HepG2 (cell line): ENCODE measurements at regions not wholly inside any gene's neighbourhood (a gene's known extent, or its start where the extent isn't known, plus 50 kb on each side); places are given as distances from the start of the nearest gene placed in this dataset.

Source experiments
- ATAC-seq: fragments of 200-7000 bp; cut with Tn5 transposase; 3 replicates; pipeline ENCODE4 v1.9.1; 2020; ENCODE audit warnings: mild to moderate bottlenecking, moderate library complexity
- BruUV-seq: library from RNA; stranded (reverse); fragments of 400-500 nt; replicated peaks from 2 replicates; lab custom pipeline; 2021; lab: Mats Ljungman, UMichigan
- CTCF ChIA-PET: fragments of 300-600 bp; formaldehyde crosslinking; extraction: SDS; loops from one replicate; lab custom pipeline; 2021; ENCODE audit warnings: low total read pairs, inconsistent platforms, low intra/inter-chr PET ratio; lab: Yijun Ruan, JAX
- POLR2A ChIA-PET: fragments of 350-600 bp; sonication (Branson Sonifier 250); formaldehyde crosslinking; loops from one replicate; lab custom pipeline; 2020; ENCODE audit warnings: antibody characterized with exemption, inconsistent platforms; lab: Yijun Ruan, JAX
- DNase-seq: peaks from one replicate; pipeline ENCODE4 v3.0.0-alpha.2; 2015; ENCODE audit warnings: low spot score
- FAIRE-seq: peaks from 3 replicates; lab custom pipeline; 2011; peaks lifted over from hg19 to GRCh38; lab: Jason Lieb, UNC
- H2AFZ ChIP-seq: one replicate; pipeline ENCODE4 v1.6.1; 2011; ENCODE audit warnings: low read length, inconsistent platforms
- H3K27ac ChIP-seq: fragments of 300-600 bp; 3 replicates; pipeline ENCODE4 v1.8.0; 2011; ENCODE audit warnings: mixed run types, mild to moderate bottlenecking, mixed read lengths, low read length, inconsistent platforms; ENCODE audit not compliant: insufficient read depth; ENCODE audit errors: extremely low read length
- H3K27me3 ChIP-seq, 2 experiments: fragments of 200-600 bp in 1 of 2; 2 replicates in 1 of 2; 3 replicates in 1 of 2; pipeline versions ENCODE4 v1.6.0 to v1.8.0; 2011; ENCODE audit warnings: low read length in 2 of 2, mild to moderate bottlenecking in 2 of 2, moderate library complexity in 2 of 2, inconsistent platforms in 1 of 2; ENCODE audit not compliant: insufficient read depth in 2 of 2, control insufficient read depth in 1 of 2
- H3K36me3 ChIP-seq, 2 experiments: fragments of 200-600 bp in 1 of 2; replicated peaks in 1 of 2; 2 replicates in 1 of 2; 3 replicates in 1 of 2; pipeline versions ENCODE4 v1.5.1 to v1.8.0; 2011; ENCODE audit warnings: low read length in 2 of 2, inconsistent platforms in 1 of 2; ENCODE audit not compliant: insufficient read depth in 2 of 2, control insufficient read depth in 1 of 2
- H3K4me1 ChIP-seq: 2 replicates; pipeline ENCODE4 v1.5.1; 2012; ENCODE audit warnings: low read length, inconsistent platforms; ENCODE audit not compliant: insufficient read depth
- H3K4me2 ChIP-seq: 2 replicates; pipeline ENCODE4 v1.6.0; 2011; ENCODE audit warnings: low read depth, low read length, inconsistent platforms
- H3K4me3 ChIP-seq, 3 experiments: fragments of 200-600 bp in 1 of 3; sonication (generic), shearing (Covaris generic) in 1 of 3; replicated peaks in 1 of 3; 2 replicates each; pipeline ENCODE4 v1.5.1; 2011 to 2016; ENCODE audit warnings: low read length in 3 of 3, inconsistent platforms in 2 of 3, low read depth in 2 of 3, mild to moderate bottlenecking in 2 of 3, control low read depth in 1 of 3, mixed read lengths in 1 of 3; ENCODE audit not compliant: insufficient read depth in 1 of 3
- H3K79me2 ChIP-seq: one replicate; pipeline ENCODE4 v1.6.1; 2011; ENCODE audit warnings: low read length, inconsistent platforms; ENCODE audit not compliant: insufficient read depth
- H3K9ac ChIP-seq: 2 replicates; pipeline ENCODE4 v1.6.0; 2011; ENCODE audit warnings: mild to moderate bottlenecking, low read depth, low read length, inconsistent platforms; ENCODE audit not compliant: insufficient read depth
- H3K9me3 ChIP-seq: 2 replicates; pipeline ENCODE4 v1.5.1; 2012; ENCODE audit warnings: mild to moderate bottlenecking, low read length
- H4K20me1 ChIP-seq: 2 replicates; pipeline ENCODE4 v1.6.0; 2011; ENCODE audit warnings: inconsistent platforms, mild to moderate bottlenecking, low read length, moderate library complexity; ENCODE audit not compliant: insufficient read depth
- FOXO1 ChIP-seq: sonication (generic); formaldehyde crosslinking; IDR thresholded peaks from 2 replicates; pipeline ENCODE4 v1.4.0; 2020; ENCODE audit warnings: missing genetic modification reagents
- GABPA ChIP-seq, 2 experiments: IDR thresholded peaks; 2 replicates each; pipeline ENCODE4 v1.6.1; 2011 to 2016; ENCODE audit warnings: low read depth in 2 of 2, low read length in 1 of 2, missing biosample characterization in 1 of 2, missing genetic modification characterization in 1 of 2
- YY1 ChIP-seq: IDR thresholded peaks from 2 replicates; pipeline ENCODE4 v1.6.1; 2011; ENCODE audit warnings: low read length, low read depth, moderate library complexity, mild to moderate bottlenecking; ENCODE audit not compliant: insufficient read depth, insufficient replicate concordance
- ZNF280D ChIP-seq: sonication (generic); formaldehyde crosslinking; IDR thresholded peaks from 2 replicates; pipeline ENCODE4 v1.5.1; 2020; ENCODE audit warnings: mild to moderate bottlenecking, missing genetic modification reagents
- ZNF674 ChIP-seq: sonication (generic); formaldehyde crosslinking; IDR thresholded peaks from 2 replicates; pipeline ENCODE4 v1.5.0; 2020; ENCODE audit warnings: low read depth, mild to moderate bottlenecking, missing genetic modification reagents
- ZNF839 ChIP-seq: sonication (generic); formaldehyde crosslinking; IDR thresholded peaks from 2 replicates; pipeline ENCODE4 v1.4.0; 2020; ENCODE audit warnings: missing genetic modification reagents, mild to moderate bottlenecking, borderline replicate concordance
- in situ Hi-C: cut with HindIII; loops from 2 replicates; pipeline ENCODE4 v1.10.0; 2017; ENCODE audit warnings: low pct_unique_long_range_greater_than_20kb; ENCODE audit not compliant: extremely low pct_ligation_motif_present
- intact Hi-C: fragments of 100-400 bp; cut with micrococcal nuclease; formaldehyde crosslinking; loops from one replicate; pipeline ENCODE4 v1.10.0; 2022; ENCODE audit not compliant: unreplicated experiment
- TF ChIP-seq, protein P1 (sequence below): sonication (generic); formaldehyde crosslinking; IDR thresholded peaks from 2 replicates; pipeline ENCODE4 v1.8.1; 2023; ENCODE audit warnings: mild to moderate bottlenecking, missing genetic modification reagents, borderline replicate concordance

- no peak overlapping the region for H2AFZ ChIP-seq
- H3K4me1 ChIP-seq, result no peaks in the 10 kb centered on the region
- no peak overlapping the region for H3K4me3 ChIP-seq
- H4K20me1 ChIP-seq, result no peaks in the 10 kb centered on the region
- H3K9me3 ChIP-seq, result no peaks in the 10 kb centered on the region
- no peaks in the 10 kb centered on the region for H3K79me2 ChIP-seq
- POLR2A ChIA-PET, result no interaction called here
- intact Hi-C loops (no loop called here), in situ Hi-C loops (no loop called here)
- H3K4me2 ChIP-seq, result no peak overlapping the region
- no peak overlapping the region for H3K9ac ChIP-seq
- BruUV-seq, result no TSS peak
- TF ChIP-seq YY1 (no peak), FOXO1 (CRISPR knock-in tag) (no peak), GABPA (IDR thresholded peaks at IDR 0.05; ENCODE audit: low read depth, low read length) (no peak), GABPA (CRISPR knock-in tag; IDR thresholded peaks at IDR 0.05; ENCODE audit: low read depth) (no peak), ZNF674 (CRISPR knock-in tag) (no peak), ZNF839 (CRISPR knock-in tag) (no peak), ZNF280D (CRISPR knock-in tag) (no peak)
- TF ChIP-seq, protein P1, sequence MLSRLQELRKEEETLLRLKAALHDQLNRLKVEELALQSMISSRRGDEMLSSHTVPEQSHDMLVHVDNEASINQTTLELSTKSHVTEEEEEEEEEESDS (CRISPR knock-in tag), result no peak
- DNase-seq (no peak), FAIRE-seq (no peak), ATAC-seq (no peak)
- no peaks in the 10 kb centered on the region for H3K36me3 ChIP-seq
- CTCF ChIA-PET, result no interaction called here
- no peak overlapping the region for H3K27ac ChIP-seq
- peaks cover 0 to 8% of the 10 kb centered on the region in 2 experiments; a peak in 1 of 5 replicates for H3K27me3 ChIP-seq
Measured at GRCh38 chr3:17808994-17809393, 66.6 kb upstream of the TBC1D5 start.
